A549 (cell line): ENCODE measurements at regions not wholly inside any gene's neighbourhood (a gene's known extent, or its start where the extent isn't known, plus 50 kb on each side); places are given as distances from the start of the nearest gene placed in this dataset.

Experiments used
- CHD2 ChIP-seq: fragments of 150-350 bp; IDR thresholded peaks from 2 replicates; pipeline ENCODE4 v1.6.1; 2014; ENCODE audit warnings: low read length; ENCODE audit not compliant: partially characterized antibody
- EP300 ChIP-seq, 2 experiments: fragments of >200 bp; sonication (Bioruptor Twin); formaldehyde crosslinking; IDR thresholded peaks; 2 replicates in 1 of 2; 3 replicates in 1 of 2; pipeline ENCODE4 v1.6.1; 2016 to 2017
- FOSL2 ChIP-seq, 2 experiments: fragments of 450-650 bp in 1 of 2; fragments of >200 bp in 1 of 2; sonication (Bioruptor Twin) in 1 of 2; formaldehyde crosslinking; IDR thresholded peaks; 2 replicates each; pipeline versions ENCODE4 v1.5.0 to v1.6.1; 2016 to 2020; ENCODE audit warnings: mild to moderate bottlenecking in 1 of 2, moderate library complexity in 1 of 2
- KDM5A ChIP-seq: fragments of 200-600 bp; sonication (generic); IDR thresholded peaks from 2 replicates; pipeline ENCODE4 v1.6.1; 2016; ENCODE audit warnings: antibody characterized with exemption, mild to moderate bottlenecking
- SREBF2 ChIP-seq: fragments of 450-650 bp; IDR thresholded peaks from 2 replicates; pipeline ENCODE4 v1.6.1; 2014; ENCODE audit warnings: mild to moderate bottlenecking, moderate library complexity
- TP53 ChIP-seq: fragments of 250-450 bp; sonication (Bioruptor Pico); IDR thresholded peaks from 2 replicates; pipeline ENCODE4 v1.5.0; 2021; ENCODE audit warnings: mild to moderate bottlenecking, moderate library complexity
- TF ChIP-seq, protein P1 (sequence below): fragments of 250-450 bp; sonication (Bioruptor Pico); IDR thresholded peaks from 2 replicates; pipeline ENCODE4 v1.5.0; 2021; ENCODE audit warnings: mild to moderate bottlenecking, moderate library complexity, borderline replicate concordance
- TF ChIP-seq, protein P2 (sequence below): fragments of >200 bp; sonication (Bioruptor Twin); formaldehyde crosslinking; IDR thresholded peaks from 3 replicates; pipeline ENCODE4 v1.5.1; 2016

DNA sequence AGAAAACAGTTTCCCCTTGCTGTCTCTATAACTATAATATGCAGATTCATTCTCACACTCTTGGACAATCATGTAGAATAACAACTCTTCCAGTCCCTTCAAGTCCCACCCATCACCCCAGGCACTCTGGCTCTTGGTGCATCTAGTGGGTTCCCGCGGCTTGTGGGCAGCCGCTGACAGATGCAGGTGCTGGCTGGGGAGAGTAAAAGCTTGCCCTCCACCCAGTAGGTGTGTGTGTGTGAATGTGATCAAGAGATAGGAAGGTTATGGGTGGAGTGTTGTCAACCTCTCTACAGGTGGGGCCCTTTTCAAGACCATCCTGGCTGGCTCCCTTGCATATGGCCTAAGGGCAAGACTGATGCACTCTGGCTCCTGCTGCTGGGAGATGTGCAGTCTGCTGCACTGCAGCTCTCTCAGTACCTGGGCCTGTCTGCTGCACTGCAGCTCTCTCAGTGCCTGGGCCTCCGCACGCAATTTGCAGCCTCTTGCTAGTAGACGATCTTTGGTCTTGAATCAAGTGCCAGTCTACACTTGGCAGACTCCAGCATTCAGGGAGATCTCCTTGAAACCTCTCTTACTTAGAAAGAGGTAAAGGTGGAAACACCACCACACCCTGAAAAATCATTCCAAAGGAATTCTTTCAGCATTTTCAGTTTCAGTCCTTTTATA is 189.7 kb upstream of the GDNF start:
- no peak for TF ChIP-seq SREBF2
- TF ChIP-seq, protein P1, sequence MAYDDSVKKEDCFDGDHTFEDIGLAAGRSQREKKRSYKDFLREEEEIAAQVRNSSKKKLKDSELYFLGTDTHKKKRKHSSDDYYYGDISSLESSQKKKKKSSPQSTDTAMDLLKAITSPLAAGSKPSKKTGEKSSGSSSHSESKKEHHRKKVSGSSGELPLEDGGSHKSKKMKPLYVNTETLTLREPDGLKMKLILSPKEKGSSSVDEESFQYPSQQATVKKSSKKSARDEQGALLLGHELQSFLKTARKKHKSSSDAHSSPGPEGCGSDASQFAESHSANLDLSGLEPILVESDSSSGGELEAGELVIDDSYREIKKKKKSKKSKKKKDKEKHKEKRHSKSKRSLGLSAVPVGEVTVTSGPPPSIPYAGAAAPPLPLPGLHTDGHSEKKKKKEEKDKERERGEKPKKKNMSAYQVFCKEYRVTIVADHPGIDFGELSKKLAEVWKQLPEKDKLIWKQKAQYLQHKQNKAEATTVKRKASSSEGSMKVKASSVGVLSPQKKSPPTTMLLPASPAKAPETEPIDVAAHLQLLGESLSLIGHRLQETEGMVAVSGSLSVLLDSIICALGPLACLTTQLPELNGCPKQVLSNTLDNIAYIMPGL (CRISPR knock-in tag) = no peak
- TF ChIP-seq, protein P2, sequence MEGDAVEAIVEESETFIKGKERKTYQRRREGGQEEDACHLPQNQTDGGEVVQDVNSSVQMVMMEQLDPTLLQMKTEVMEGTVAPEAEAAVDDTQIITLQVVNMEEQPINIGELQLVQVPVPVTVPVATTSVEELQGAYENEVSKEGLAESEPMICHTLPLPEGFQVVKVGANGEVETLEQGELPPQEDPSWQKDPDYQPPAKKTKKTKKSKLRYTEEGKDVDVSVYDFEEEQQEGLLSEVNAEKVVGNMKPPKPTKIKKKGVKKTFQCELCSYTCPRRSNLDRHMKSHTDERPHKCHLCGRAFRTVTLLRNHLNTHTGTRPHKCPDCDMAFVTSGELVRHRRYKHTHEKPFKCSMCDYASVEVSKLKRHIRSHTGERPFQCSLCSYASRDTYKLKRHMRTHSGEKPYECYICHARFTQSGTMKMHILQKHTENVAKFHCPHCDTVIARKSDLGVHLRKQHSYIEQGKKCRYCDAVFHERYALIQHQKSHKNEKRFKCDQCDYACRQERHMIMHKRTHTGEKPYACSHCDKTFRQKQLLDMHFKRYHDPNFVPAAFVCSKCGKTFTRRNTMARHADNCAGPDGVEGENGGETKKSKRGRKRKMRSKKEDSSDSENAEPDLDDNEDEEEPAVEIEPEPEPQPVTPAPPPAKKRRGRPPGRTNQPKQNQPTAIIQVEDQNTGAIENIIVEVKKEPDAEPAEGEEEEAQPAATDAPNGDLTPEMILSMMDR = no peak
- TF ChIP-seq KDM5A = no peak
- no peak for TF ChIP-seq EP300 (IDR thresholded peaks at IDR 0.05)
- TF ChIP-seq TP53 (CRISPR knock-in tag) = no peak
- TF ChIP-seq CHD2 = no peak
- TF ChIP-seq FOSL2 (IDR thresholded peaks at IDR 0.05) = no peak
- no peak for TF ChIP-seq FOSL2 (CRISPR knock-in tag; IDR thresholded peaks at IDR 0.05)
